Non-pigmented ciliary epithelial cell (primary cell): ENCODE measurements at regions not wholly inside any gene's neighbourhood (a gene's known extent, or its start where the extent isn't known, plus 50 kb on each side); places are given as distances from the start of the nearest gene placed in this dataset.
A peak's percentile ranks its signal among the peaks of the same experiment; 100 is the strongest.

Experiments
- DNase-seq: peaks from one replicate; pipeline ENCODE4 v3.0.0-alpha.2; 2010; ENCODE audit warnings: low read depth

DNA sequence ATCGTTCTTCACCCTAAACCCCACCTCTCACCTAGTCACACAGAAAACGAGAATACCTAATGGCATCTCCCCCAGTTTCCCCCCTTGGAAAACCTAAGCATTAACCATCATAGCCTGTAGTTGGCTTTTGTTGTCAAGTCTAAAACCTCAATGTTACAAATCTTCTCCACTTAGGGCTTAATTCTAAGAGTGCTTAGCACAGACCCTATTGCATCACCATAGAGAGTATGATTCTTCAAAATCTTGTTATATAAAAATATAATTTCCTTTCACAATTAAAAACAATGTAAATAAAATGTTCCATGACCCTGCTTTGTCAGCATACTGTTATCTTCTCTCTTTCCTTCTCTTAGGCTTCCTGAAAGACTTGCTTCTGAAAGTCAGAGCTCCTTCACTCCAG, 263.2 kb upstream of the RGS18 start:
- no peak for DNase-seq

DNA sequence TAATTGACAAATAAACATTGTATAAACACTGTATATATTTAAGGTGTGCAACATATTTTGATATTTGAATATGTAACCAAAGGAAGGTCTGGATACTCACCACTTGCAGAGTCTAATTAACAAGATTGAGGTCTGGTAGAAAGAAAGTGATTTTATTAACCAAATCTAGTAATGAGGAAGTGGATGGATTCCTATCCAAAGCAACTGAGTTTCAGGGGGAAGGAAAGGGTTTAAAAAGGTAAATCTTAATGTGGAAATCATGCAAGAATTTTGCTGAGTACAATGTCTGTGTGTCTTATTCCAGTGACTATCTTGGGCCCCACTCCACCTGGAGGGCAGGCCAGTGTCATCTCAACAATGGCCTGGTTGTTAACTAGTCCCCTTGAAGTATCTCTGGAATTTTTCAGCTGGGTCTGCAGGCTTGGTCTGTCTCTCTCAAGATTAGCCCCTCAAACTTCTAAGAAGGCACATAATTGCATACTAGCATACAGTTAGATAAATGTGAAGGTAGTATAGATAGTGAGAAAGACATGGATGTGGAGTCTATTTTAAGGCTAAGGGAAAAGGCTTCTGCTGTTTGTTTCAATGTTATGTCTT, 262.7 kb upstream of the RGS18 start:
- no peak for DNase-seq

DNA sequence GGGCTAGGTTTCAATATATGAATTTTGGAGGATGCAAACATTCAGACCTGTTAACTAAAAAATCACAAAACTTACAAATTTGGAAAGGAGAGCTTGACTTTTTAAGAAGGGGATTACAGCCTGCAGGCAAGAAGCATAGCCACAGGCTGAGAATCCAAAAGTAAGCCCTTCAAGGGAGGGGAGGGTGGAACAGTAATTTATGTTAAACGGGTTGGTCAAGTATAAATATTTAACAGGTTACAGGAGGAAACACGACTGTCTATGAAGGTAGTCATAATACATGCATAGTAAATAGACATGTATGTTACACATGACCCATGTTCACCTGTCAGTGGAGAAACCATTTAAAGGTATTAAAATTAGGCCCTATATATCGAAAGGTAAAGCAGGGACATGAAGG, 261.1 kb upstream of the RGS18 start:
- DNase-seq: no peak

DNA sequence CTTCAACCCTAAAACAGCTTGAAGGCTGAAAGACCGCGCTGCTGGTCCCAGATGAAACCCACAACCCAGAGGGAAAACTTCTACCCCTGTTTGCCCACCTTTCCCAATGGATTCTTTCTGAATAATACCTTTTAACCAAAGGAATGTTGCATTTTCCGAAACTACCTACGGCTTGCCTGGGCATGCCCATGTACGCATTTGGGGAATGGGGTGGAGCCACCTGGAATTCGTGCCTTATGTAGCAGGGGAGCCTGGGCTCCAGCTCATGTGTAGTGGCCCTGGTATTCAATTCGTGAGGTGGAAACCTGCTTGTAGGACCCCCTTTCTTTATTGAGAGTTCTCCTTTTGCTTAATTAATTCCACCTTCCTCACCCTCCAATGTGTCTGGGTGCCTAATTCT, 256.6 kb upstream of the RGS18 start:
- no peak for DNase-seq

DNA sequence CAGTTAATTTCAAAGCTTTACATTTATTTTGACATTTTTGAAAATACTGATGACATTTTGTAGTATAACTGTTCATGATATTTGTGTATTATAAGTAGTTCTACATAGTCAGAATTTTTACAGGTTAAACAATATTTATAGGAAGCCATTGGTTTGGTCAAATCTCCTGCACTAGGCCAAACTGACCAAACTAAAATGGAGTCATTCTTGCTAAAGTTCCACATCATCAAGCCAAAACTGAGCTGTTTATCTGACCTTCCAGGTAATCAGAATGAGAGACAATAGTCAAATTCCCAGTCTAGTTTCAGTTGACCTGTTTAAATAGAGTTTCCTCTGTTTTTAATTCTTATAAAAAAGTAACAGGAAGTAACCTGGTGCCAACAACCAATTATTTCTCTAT, 253.3 kb upstream of the RGS18 start:
- DNase-seq: no peak

DNA sequence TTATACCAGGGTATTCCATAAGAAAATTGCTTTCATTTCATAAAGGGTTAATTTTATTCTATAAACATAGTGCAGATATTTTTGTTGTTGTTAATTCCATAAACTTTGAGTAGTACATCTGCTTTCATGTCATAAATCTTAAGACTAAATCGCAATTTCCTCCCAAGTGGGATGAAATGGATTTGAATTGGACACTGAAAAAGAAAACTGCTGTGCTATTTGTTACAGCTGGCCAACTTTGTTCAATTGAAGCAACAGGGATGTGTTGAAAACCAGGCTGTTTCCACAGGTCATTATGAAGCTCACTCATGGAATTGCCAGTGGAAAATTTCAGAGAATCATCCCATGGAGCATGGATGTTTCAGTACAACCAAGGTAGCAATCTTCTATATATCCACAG, 252.5 kb upstream of the RGS18 start:
- no peak for DNase-seq

DNA sequence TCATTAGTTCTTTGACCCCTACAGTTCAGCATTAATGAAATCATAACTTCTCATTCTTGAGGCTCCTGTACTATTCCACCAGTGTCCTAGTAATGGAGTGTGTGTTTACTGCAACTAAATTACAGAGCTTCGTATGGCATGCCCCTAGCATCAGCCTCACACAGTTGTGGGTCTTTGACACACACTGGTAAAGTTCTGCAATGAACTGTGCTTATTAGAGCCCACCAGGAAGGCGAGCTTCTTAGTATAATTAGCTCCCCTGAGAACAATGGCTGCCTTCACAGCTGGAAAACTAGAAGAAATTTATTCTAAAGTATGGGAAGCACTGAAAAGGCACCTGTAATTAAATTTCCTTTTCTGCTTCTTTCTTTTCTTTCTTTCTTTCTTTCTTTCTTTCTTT, 251.1 kb upstream of the RGS18 start:
- no peak for DNase-seq

DNA sequence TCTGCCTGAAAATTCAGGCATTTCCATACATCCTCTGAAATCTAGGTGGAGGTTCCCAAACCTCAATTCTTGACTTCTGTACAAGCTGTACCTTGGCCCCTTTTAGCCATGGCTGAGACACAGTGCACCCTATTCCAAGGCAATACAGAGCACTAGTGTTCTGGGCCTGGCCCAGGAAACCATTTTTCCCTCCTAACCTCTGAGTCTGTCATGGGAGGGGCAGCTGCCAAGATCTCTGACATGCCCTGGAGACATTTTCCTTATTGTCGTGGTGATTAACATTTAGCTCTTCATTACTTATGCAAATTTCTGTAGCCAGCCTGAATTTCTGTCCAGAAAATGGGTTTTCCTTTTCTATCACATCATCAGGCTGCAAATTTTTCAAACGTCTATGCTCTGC, 248.0 kb upstream of the RGS18 start:
- no peak for DNase-seq

DNA sequence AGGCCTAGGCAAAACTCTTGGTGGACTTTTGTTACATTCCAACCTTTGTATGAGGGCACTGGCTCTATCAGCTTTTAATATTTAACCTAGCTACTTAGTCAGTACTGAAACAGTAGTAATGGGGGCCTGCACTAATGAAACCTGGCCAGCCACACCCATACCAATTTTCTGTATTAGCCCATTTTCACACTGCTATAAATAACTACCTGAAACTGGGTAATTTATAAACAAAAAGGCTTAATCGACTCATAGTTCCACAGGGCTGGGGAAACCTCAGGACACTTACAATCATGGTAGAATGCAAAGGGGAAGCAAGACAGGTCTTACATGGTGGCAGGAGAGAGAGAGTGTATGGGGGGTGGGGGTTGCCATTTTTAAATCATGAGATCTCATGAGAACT, 245.7 kb upstream of the RGS18 start:
- no peak for DNase-seq

DNA sequence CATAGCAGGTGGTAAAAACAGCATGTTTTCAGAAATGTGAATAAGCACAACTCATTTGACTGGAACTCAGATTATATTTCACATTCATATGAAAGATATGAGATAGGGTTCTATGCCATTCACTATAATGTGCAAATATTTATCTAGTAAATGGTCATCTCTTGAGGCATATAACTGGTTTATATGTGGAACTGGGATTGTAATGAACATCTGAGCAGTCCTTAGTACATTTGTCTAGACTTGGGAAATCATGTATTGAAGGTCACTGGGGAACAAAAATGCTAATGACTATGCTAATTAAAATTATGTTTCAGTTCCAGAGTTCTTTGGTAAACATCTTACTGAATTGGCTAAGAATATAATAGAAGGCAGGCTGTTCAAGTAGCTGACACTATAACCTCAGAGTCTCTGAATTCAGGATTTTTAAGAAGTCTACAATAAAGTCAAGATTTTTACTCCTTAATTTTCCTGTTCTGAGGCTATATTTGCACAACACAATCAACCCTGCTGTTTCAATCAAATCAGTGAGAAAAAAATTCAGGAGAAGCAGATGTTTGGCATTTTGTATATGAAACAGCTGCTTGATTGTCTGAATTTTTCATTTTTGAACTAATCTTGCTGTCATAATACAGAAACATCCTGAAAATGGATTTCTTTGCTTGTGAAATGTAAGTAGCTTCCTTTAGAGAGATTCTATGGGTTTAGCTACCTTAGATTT, 244.8 kb upstream of the RGS18 start:
- DNase-seq: no peak

DNA sequence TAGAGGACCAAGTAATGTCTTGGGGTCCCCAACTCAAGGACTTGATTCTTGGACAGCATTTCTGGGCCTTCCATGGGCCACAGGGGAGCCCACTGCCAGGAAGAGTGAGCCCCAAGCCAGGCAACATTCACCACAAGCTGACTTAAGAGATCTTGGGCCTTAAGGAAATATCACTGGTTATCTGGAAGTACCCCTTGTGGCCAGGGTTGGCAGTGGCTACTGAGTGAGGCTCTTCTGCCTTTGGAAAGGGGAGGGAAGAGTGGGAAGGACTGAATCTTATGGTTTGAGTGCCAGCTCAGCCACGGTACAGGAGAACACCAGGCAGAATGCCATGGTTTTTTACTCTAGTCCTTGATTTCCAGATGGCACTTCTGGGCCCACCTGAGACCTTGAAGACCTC, 228.9 kb upstream of the RGS18 start:
- no peak for DNase-seq

DNA sequence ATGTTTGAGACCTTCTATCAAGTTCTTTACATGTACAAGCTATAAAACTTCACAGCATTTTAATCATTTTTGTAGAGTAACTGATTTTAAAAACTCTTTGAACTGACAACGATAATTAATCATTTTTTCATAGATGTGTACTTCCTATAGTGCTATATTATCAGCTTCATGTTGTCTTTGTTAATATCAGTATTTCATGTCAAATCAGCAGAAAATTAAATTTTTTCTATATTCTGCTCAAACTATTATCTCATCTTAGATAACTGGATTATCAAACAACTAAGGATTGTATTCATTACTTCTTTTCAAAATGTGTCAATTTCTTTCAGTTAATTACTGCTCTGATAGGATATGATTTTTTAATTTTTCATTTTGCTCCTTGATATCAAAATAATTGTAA, 214.6 kb upstream of the RGS18 start:
- DNase-seq: no peak

DNA sequence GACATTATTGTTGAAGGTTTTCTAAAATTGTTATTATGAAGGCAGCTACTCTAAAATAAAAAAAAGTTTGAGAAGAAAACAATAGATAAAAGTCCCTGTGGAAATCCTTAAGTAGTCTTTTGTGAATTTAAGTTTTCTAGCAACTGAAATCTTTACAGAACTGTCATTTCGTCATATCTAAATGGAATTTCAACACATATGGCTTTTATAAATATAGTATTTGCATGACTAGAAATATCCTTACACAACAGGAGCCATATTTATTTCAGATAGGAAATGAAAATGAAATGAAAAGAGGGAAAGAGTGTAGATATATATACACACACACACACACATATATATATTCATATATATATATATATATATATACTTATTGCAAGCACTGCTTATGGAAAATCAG, 204.7 kb upstream of the RGS18 start:
- no peak for DNase-seq

DNA sequence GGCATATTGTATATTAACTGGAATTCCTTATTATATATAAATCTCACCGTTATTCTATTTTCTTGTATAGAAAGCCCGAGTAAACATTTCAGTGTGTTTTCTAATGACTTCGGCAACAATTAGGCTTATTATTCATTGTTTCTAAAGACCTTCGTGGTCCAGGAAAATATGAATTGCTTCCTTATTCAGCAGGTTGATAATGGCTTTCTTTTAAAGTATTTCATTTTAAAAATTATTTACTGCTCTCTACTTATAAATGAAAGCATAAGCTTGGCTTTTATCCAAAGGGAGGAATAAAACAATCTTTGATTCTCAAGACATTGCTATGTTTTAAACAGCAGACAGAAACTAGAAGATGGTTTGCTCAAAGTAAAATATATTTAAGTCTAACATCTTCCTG, 198.4 kb upstream of the RGS18 start:
- DNase-seq: no peak

DNA sequence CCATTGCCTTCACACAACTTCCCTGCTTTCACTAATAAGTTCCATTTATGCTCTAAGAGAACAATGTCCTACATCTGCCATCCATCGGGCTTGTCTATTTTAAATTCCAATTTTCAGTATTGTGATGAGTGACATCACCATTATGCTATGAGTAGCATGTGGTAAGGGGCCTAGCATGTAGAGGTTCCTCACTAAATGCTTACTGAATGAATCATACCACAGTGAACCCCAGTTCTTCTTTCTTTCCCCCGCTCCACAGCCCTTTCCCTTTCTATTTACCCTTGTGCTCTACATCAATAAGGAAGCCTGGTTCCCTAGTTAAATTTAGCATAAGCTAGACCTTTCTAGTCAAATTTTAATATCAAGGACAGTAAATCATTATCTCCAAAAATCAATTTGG, 195.0 kb upstream of the RGS18 start:
- peak; percentile 27 for DNase-seq

DNA sequence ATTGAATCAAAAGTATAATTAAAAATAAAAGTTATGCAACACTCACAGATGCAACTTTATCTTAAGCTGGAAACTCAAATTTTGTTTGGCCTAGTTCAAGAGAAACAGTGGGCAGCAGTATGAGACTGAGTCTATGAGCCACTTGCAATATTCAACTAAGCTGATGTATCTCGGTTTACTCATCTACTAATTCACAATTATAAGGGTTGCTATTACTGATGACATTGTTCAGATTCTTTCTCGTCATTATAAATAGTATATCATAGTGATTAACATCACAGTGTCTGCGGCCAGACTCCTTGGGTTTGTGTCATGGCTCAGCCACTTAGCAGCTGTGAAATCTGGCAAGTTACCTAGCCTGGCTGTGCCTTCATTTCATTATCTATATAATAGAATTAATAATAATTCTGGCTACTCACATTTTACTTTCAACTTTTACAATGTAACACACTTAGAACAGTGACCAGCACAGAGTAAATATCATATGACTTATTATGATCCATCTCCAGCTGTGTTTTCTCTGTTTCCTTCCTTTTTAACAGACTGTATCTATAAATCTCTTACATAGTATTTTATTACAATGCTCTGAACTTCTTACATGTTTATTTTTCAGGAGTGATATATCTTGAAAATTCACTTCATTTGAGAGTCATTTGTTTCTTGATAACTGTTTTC, 194.3 kb upstream of the RGS18 start:
- no peak for DNase-seq

DNA sequence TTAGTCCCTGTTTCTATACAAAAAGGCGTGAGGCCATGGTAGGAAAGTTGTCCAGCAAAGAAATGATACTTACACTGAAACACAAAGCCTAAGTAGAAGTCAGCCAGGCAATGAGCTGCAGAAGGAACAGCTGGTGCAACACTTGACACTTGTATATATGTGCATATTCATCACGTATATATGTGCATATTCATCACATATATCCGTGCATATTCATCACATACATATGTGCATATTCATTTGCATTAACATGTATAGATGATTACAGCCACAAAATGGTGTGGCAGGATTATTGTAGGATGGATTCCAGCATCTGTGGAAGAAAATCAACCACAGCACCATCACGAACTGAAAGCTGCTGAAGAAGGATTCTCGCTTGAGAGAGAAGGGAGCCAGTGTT, 189.0 kb upstream of the RGS18 start:
- DNase-seq: no peak

DNA sequence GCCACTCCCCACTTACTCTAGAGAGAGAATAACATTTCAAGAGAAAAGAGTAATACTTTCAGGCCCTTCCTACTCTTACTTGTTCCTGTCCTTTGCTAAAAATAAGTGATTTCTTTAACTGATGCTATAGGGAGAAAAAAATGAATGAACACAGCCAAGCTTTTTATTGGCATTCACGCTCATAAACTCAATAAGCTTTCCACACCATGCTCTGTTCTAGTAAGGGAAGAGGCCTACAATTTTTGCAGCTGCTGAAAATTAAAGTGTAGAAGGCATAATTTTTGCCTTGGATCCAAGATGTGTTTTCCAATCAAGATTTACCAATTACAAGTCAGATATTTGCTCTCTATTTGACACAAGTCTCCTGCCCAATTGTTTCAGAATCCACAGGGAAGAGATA, 188.1 kb upstream of the RGS18 start:
- no peak for DNase-seq

DNA sequence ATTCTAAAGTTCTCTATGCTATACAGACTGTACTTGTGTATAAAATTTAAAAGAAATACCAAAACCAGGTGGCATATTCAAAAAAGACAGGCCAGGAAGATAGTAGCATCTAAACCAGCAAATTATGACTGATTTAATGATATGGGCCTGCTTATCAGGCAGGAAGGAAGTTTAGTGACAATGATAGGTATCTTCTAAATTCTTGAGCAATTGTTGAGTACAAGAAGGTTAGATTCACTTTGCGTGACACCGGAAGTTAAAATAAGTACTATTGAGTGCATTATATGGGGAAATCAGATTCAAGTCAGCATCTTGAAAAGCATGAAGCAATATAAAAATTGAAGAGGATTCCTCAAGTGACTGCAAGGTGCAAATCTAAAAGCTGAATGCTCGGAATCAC, 186.8 kb upstream of the RGS18 start:
- no peak for DNase-seq

DNA sequence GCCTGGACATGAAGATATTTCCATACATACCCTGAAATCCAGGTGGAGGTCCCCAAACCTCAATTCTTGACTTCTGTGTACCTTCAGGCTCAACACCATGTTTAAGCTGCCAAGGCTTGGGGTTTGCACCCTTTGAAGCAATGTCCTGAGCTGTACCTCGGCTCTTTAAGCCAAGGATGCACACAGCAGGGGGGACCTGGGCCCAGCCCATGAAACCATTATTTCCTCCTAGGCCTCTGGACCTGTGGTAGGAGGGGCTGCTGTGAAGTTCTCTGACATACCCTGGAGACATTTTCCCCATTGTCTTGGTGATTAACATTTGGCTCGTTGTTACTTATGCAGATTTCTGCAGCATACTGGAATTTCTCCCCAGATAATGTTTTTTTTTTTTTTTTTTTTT, 184.3 kb upstream of the RGS18 start:
- DNase-seq: no peak

DNA sequence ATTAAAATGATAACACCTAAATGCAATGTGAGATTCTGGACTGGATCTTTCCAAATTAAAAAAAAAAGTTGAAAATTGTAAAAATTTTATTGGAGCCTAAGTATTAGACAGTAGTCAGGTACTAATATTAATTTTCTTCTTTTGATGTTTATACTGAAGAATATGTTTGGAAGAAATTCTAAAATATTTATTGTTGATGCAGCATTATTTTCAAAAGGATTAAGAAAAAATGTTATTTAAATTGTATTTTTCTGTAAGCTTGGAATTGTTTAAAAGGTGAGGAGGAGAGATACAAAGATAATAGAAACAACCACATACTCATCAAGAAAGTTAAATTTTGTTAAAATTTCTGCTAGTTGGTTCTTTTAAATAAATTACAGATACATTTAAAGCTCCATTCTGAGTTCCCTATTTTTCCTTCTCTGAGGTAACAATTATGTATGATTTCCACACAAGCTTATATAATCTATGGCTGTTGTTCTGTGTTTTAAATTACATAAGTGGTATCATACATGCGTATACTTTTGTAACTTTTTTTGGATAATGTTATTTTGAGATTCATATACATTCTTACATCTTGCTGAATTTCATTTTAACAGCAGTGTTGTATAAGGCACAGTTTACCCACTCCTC, 180.3 kb upstream of the RGS18 start:
- DNase-seq: no peak

DNA sequence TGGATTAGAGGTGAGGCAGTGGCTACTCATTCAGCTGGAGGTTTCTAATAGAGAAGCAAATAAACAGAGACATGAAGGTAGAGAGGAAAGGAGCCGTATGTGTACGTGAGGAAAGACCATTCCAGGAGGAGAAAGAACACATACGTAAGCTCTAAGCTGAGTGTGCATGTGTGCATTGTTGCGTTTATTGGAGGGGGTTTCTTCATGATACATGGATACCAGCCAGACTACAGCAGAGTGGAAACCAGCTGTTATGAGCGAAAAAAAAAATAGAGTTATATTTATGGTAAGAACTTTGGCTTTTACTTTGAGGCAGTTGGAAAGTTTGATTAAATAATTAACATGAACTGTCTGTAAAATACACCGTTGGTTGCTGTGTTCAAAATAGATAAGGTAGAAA, 173.4 kb upstream of the RGS18 start:
- DNase-seq: no peak

DNA sequence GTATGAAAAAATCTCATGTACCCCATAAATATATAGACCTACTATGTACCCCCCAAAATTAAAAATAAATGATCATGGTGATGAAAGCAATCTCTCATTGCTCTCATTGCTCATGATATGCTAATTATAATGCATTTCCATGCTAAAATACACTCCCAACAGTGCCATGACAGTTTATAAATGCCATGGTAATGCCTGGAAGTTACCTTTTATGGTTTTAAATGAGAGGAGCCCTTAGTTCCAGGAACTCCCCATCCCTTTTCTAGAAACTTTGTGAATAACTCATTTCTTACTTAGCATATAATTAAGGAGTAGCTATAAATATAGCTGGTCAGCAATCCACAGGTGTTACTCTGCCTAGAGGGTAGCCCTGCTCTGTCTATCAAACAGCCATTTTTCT, 166.1 kb upstream of the RGS18 start:
- DNase-seq: no peak
